Gastroesophageal sphincter (tissue), 3 donors: ENCODE measurements at regions not wholly inside any gene's neighbourhood (a gene's known extent, or its start where the extent isn't known, plus 50 kb on each side); places are given as distances from the start of the nearest gene placed in this dataset.

Experiments
- EP300 ChIP-seq: sonication (generic); formaldehyde crosslinking; IDR thresholded peaks from one replicate; pipeline ENCODE4 v1.6.1; 2017; ENCODE audit warnings: antibody characterized with exemption, mild to moderate bottlenecking
- POLR2A ChIP-seq, 2 donors: fragments of 450-650 bp; IDR thresholded peaks; one replicate each; pipeline ENCODE4 v1.6.1; 2017; ENCODE audit warnings: antibody characterized with exemption in 2 of 2, mild to moderate bottlenecking in 2 of 2, moderate library complexity in 1 of 2
- POLR2AphosphoS5 ChIP-seq: sonication (generic); formaldehyde crosslinking; IDR thresholded peaks from one replicate; pipeline ENCODE4 v1.6.1; 2017; ENCODE audit warnings: antibody characterized with exemption
- TF ChIP-seq, protein P1 (sequence below), 4 experiments: fragments of 200-600 bp in 2 of 4; fragments of 450-650 bp in 2 of 4; sonication (generic) in 1 of 4; IDR thresholded peaks; one replicate each; pipeline ENCODE4 v1.5.1; 2017 to 2019; ENCODE audit warnings: antibody characterized with exemption in 4 of 4, mild to moderate bottlenecking in 2 of 4, moderate library complexity in 2 of 4

DNA sequence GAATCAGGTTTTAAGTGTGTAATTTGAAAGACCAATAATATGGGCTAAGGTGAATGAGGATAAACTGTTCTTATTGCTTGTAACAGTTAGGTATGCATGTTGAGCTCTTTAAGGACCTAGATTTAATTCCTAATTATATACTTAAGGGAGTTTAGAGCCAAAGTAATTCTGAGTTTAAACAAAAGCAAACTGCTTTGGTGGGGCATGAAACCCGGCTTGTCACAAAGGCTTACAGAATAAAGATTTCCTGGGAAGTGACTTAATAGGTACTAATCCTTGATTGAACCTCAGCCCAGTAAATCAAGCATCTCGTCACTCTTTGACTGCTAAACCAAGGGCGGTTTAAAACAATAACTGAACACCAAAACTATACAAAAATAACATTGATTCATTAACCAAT, 1324.2 kb downstream of the RPA4 start:
- no peak for TF ChIP-seq POLR2A (IDR thresholded peaks at IDR 0.05)
- TF ChIP-seq, protein P1, sequence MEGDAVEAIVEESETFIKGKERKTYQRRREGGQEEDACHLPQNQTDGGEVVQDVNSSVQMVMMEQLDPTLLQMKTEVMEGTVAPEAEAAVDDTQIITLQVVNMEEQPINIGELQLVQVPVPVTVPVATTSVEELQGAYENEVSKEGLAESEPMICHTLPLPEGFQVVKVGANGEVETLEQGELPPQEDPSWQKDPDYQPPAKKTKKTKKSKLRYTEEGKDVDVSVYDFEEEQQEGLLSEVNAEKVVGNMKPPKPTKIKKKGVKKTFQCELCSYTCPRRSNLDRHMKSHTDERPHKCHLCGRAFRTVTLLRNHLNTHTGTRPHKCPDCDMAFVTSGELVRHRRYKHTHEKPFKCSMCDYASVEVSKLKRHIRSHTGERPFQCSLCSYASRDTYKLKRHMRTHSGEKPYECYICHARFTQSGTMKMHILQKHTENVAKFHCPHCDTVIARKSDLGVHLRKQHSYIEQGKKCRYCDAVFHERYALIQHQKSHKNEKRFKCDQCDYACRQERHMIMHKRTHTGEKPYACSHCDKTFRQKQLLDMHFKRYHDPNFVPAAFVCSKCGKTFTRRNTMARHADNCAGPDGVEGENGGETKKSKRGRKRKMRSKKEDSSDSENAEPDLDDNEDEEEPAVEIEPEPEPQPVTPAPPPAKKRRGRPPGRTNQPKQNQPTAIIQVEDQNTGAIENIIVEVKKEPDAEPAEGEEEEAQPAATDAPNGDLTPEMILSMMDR (IDR thresholded peaks at IDR 0.05): no peak
- TF ChIP-seq EP300: no peak
- no peak for TF ChIP-seq POLR2AphosphoS5
